Skeletal muscle tissue (tissue), 3 donors: ENCODE measurements at regions not wholly inside any gene's neighbourhood (a gene's known extent, or its start where the extent isn't known, plus 50 kb on each side); places are given as distances from the start of the nearest gene placed in this dataset.

Experiments used
- H3K27ac ChIP-seq: one replicate; pipeline ENCODE4 v1.7.0; 2013; ENCODE audit warnings: mild to moderate bottlenecking, low read depth, low read length, inconsistent platforms
- H3K27me3 ChIP-seq, 3 donors: one replicate each; pipeline ENCODE4 v1.7.0; 2013; ENCODE audit warnings: low read length in 3 of 3; ENCODE audit not compliant: control insufficient read depth in 3 of 3, insufficient read depth in 3 of 3
- H3K36me3 ChIP-seq, 3 donors: one replicate each; pipeline ENCODE4 v1.7.0; 2013; ENCODE audit warnings: low read length in 3 of 3; ENCODE audit not compliant: control insufficient read depth in 3 of 3, insufficient read depth in 3 of 3
- H3K4me1 ChIP-seq, 3 donors: one replicate each; pipeline ENCODE4 v1.7.0; 2013; ENCODE audit warnings: low read length in 3 of 3, mild to moderate bottlenecking in 3 of 3; ENCODE audit not compliant: control insufficient read depth in 3 of 3, insufficient read depth in 3 of 3
- H3K4me3 ChIP-seq, 3 donors: one replicate each; pipeline ENCODE4 v1.7.0; 2013; ENCODE audit warnings: low read length in 3 of 3
- H3K9ac ChIP-seq, 3 donors: one replicate each; pipeline ENCODE4 v1.7.0; 2013; ENCODE audit warnings: low read length in 3 of 3, mild to moderate bottlenecking in 3 of 3, moderate library complexity in 2 of 3, low read depth in 1 of 3
- H3K9me3 ChIP-seq, 3 donors: one replicate each; pipeline ENCODE4 v1.7.0; 2013; ENCODE audit warnings: low read length in 3 of 3; ENCODE audit not compliant: control insufficient read depth in 3 of 3
- donor health status: Osteomylitis.

GRCh38 chr6:140571145-140571544, 1196.7 kb upstream of the CITED2 start:
- H3K9me3 ChIP-seq: no peaks in the 10 kb centered on the region
- no peaks in the 10 kb centered on the region for H3K36me3 ChIP-seq
- H3K27me3 ChIP-seq: no peaks in the 10 kb centered on the region
- H3K4me1 ChIP-seq: peaks cover 4 to 6% (median 6%) of the 10 kb centered on the region in 3 donors
- H3K4me3 ChIP-seq: no peak overlapping the region
- H3K9ac ChIP-seq: no peak overlapping the region
- no peak overlapping the region for H3K27ac ChIP-seq

- Histone ChIP-seq H3K9me3 (no peaks in the 10 kb centered on the region), H3K9ac (no peak overlapping the region), H3K27ac (no peak overlapping the region), H3K36me3 (no peaks in the 10 kb centered on the region), H3K4me3 (no peak overlapping the region), H3K27me3 (no peaks in the 10 kb centered on the region), H3K4me1 (peaks cover 4 to 6% (median 6%) of the 10 kb centered on the region in 3 donors)
These were observed 1193.0 kb upstream of the CITED2 start for GRCh38 chr6:140567466-140567865.

GRCh38 chr6:140566781-140567277, 1192.4 kb upstream of the CITED2 start:
- H3K27me3 ChIP-seq: no peaks in the 10 kb centered on the region
- H3K4me3 ChIP-seq: no peak overlapping the region
- H3K9ac ChIP-seq: no peak overlapping the region
- H3K36me3 ChIP-seq: no peaks in the 10 kb centered on the region
- H3K4me1 ChIP-seq: peaks cover 4 to 6% (median 6%) of the 10 kb centered on the region in 3 donors
- no peaks in the 10 kb centered on the region for H3K9me3 ChIP-seq
- H3K27ac ChIP-seq: no peak overlapping the region

- H3K27me3 ChIP-seq: no peaks in the 10 kb centered on the region
- no peaks in the 10 kb centered on the region for H3K36me3 ChIP-seq
- peaks cover 4 to 6% (median 6%) of the 10 kb centered on the region in 3 donors for H3K4me1 ChIP-seq
- H3K27ac ChIP-seq: no peak overlapping the region
- no peak overlapping the region for H3K4me3 ChIP-seq
- H3K9ac ChIP-seq: no peak overlapping the region
- H3K9me3 ChIP-seq: no peaks in the 10 kb centered on the region
These were observed 1189.3 kb upstream of the CITED2 start for GRCh38 chr6:140563728-140564127.

- Histone ChIP-seq H3K9me3 (no peaks in the 10 kb centered on the region), H3K36me3 (no peaks in the 10 kb centered on the region), H3K4me3 (no peak overlapping the region), H3K27me3 (no peaks in the 10 kb centered on the region), H3K9ac (no peak overlapping the region), H3K27ac (no peak overlapping the region), H3K4me1 (peaks cover under 1 to 3% (median 2%) of the 10 kb centered on the region in 3 donors)
These were observed 1187.3 kb upstream of the CITED2 start for GRCh38 chr6:140561701-140562100.

- Histone ChIP-seq H3K9me3 (no peaks in the 10 kb centered on the region), H3K4me3 (no peak overlapping the region), H3K9ac (no peak overlapping the region), H3K27me3 (no peaks in the 10 kb centered on the region), H3K36me3 (no peaks in the 10 kb centered on the region), H3K27ac (no peak overlapping the region), H3K4me1 (no peaks in the 10 kb centered on the region)
These were observed 1186.2 kb upstream of the CITED2 start for GRCh38 chr6:140560671-140561070.

- Histone ChIP-seq H3K36me3 (no peaks in the 10 kb centered on the region), H3K27ac (no peak overlapping the region), H3K27me3 (no peaks in the 10 kb centered on the region), H3K9me3 (no peaks in the 10 kb centered on the region), H3K4me3 (no peak overlapping the region), H3K4me1 (no peaks in the 10 kb centered on the region), H3K9ac (no peak overlapping the region)
These were observed 1185.0 kb upstream of the CITED2 start for GRCh38 chr6:140559458-140559857.

- Histone ChIP-seq H3K36me3 (no peaks in the 10 kb centered on the region), H3K4me3 (no peak overlapping the region), H3K9me3 (no peaks in the 10 kb centered on the region), H3K27ac (no peak overlapping the region), H3K27me3 (no peaks in the 10 kb centered on the region), H3K4me1 (no peaks in the 10 kb centered on the region), H3K9ac (no peak overlapping the region)
These were observed 1180.0 kb upstream of the CITED2 start for GRCh38 chr6:140554421-140554820.

GRCh38 chr6:140548366-140548765, 1173.9 kb upstream of the CITED2 start:
- H3K4me3 ChIP-seq: no peak overlapping the region

GRCh38 chr6:140546640-140547039, 1172.2 kb upstream of the CITED2 start:
- H3K27me3 ChIP-seq: no peaks in the 10 kb centered on the region
- no peaks in the 10 kb centered on the region for H3K9me3 ChIP-seq
- H3K36me3 ChIP-seq: no peaks in the 10 kb centered on the region
- H3K27ac ChIP-seq: no peak overlapping the region
- no peaks in the 10 kb centered on the region for H3K4me1 ChIP-seq
- H3K4me3 ChIP-seq: no peak overlapping the region
- no peak overlapping the region for H3K9ac ChIP-seq

More at GRCh38 chr6:140548366-140548765, 1173.9 kb upstream of the CITED2 start:
- no peak overlapping the region for H3K27ac ChIP-seq
- H3K9ac ChIP-seq: no peak overlapping the region
- H3K27me3 ChIP-seq: no peaks in the 10 kb centered on the region
- no peaks in the 10 kb centered on the region for H3K4me1 ChIP-seq
- H3K9me3 ChIP-seq: no peaks in the 10 kb centered on the region
- H3K36me3 ChIP-seq: no peaks in the 10 kb centered on the region

GRCh38 chr6:140544431-140544830, 1170.0 kb upstream of the CITED2 start:
- no peaks in the 10 kb centered on the region for H3K9me3 ChIP-seq
- no peak overlapping the region for H3K9ac ChIP-seq
- no peak overlapping the region for H3K4me3 ChIP-seq
- no peaks in the 10 kb centered on the region for H3K36me3 ChIP-seq
- H3K27ac ChIP-seq: no peak overlapping the region
- H3K27me3 ChIP-seq: no peaks in the 10 kb centered on the region
- H3K4me1 ChIP-seq: no peaks in the 10 kb centered on the region
